Activated naive CD8-positive, alpha-beta T cell treated with anti-CD3 and anti-CD28 coated beads, Interleukin-2, amount 10 ng/mL, durations not matched to agents 7 days and 5 days (primary cell): ENCODE measurements at regions not wholly inside any gene's neighbourhood (a gene's known extent, or its start where the extent isn't known, plus 50 kb on each side); places are given as distances from the start of the nearest gene placed in this dataset.
A peak's percentile ranks its signal among the peaks of the same experiment; 100 is the strongest.
"Not testable (repeated sequence)": the region's sequence is repeated elsewhere in the genome, so short reads cannot be mapped to it uniquely, and the experiment has no call there.

ENCODE experiments used
- ATAC-seq: fragments of 150-1000 bp; cut with Tn5 transposase; one replicate; pipeline ENCODE4 v1.10.0; 2021; ENCODE audit warnings: low read depth, moderate library complexity
- POLR2A ChIA-PET: fragments of 350-600 bp; sonication (Branson Sonifier 250); formaldehyde crosslinking; loops from one replicate; lab custom pipeline; 2021; ENCODE audit warnings: antibody characterized with exemption; lab: Charles Lee
- DNase-seq: peaks from one replicate; pipeline ENCODE4 v3.0.0; 2021
- H3K27ac Mint-ChIP-seq: one replicate; pipeline ENCODE4 v1.8.0; 2022; ENCODE audit warnings: mild to moderate bottlenecking, mixed read lengths
- H3K27me3 Mint-ChIP-seq: one replicate; pipeline ENCODE4 v1.8.0; 2022; ENCODE audit warnings: mild to moderate bottlenecking, moderate library complexity, mixed read lengths
- H3K36me3 Mint-ChIP-seq: one replicate; pipeline ENCODE4 v1.8.0; 2021; ENCODE audit warnings: mild to moderate bottlenecking, mixed read lengths
- H3K4me1 Mint-ChIP-seq: one replicate; pipeline ENCODE4 v1.8.0; 2021; ENCODE audit warnings: mixed read lengths
- H3K4me3 Mint-ChIP-seq: one replicate; pipeline ENCODE4 v1.8.0; 2022; ENCODE audit warnings: mild to moderate bottlenecking, moderate library complexity, mixed read lengths
- H3K9me3 Mint-ChIP-seq: one replicate; pipeline ENCODE4 v1.8.0; 2021; ENCODE audit warnings: mixed read lengths

- ATAC-seq = not testable (repeated sequence)
Measured at GRCh38 chr15:44817797-44818196, 81.5 kb downstream of the TRIM69 start.

GRCh38 chr15:44819331-44819987, 83.1 kb downstream of the TRIM69 start:
- DNase-seq, H3K4me3 Mint-ChIP-seq, H3K9me3 Mint-ChIP-seq, H3K36me3 Mint-ChIP-seq, H3K27me3 Mint-ChIP-seq, H3K4me1 Mint-ChIP-seq, POLR2A ChIA-PET, H3K27ac Mint-ChIP-seq, ATAC-seq: not testable (repeated sequence)

More at GRCh38 chr15:44817797-44818196, 81.5 kb downstream of the TRIM69 start:
- H3K9me3 Mint-ChIP-seq, H3K27ac Mint-ChIP-seq, POLR2A ChIA-PET, H3K27me3 Mint-ChIP-seq, DNase-seq, H3K4me1 Mint-ChIP-seq, H3K4me3 Mint-ChIP-seq, H3K36me3 Mint-ChIP-seq: not testable (repeated sequence)

- ATAC-seq, H3K4me3 Mint-ChIP-seq, H3K27ac Mint-ChIP-seq, H3K9me3 Mint-ChIP-seq, H3K36me3 Mint-ChIP-seq, H3K4me1 Mint-ChIP-seq, H3K27me3 Mint-ChIP-seq, DNase-seq, POLR2A ChIA-PET: not testable (repeated sequence)
Measured at GRCh38 chr15:44820535-44820934, 84.2 kb downstream of the TRIM69 start.

- H3K36me3 Mint-ChIP-seq, DNase-seq, H3K9me3 Mint-ChIP-seq, POLR2A ChIA-PET, H3K4me1 Mint-ChIP-seq, H3K27me3 Mint-ChIP-seq, ATAC-seq, H3K4me3 Mint-ChIP-seq, H3K27ac Mint-ChIP-seq: not testable (repeated sequence)
Measured at GRCh38 chr15:44820967-44821366, 84.6 kb downstream of the TRIM69 start.

- H3K4me1 Mint-ChIP-seq, H3K4me3 Mint-ChIP-seq, DNase-seq, POLR2A ChIA-PET, H3K27me3 Mint-ChIP-seq, H3K36me3 Mint-ChIP-seq, H3K9me3 Mint-ChIP-seq, ATAC-seq, H3K27ac Mint-ChIP-seq: not testable (repeated sequence)
Measured at GRCh38 chr15:44824277-44825145, 88.2 kb downstream of the TRIM69 start.

- H3K36me3 Mint-ChIP-seq, POLR2A ChIA-PET: not testable (repeated sequence)
Measured at GRCh38 chr15:44826583-44826982, 90.3 kb downstream of the TRIM69 start.

GRCh38 chr15:44828229-44828914, 92.0 kb downstream of the TRIM69 start:
- POLR2A ChIA-PET, H3K27me3 Mint-ChIP-seq, DNase-seq, H3K27ac Mint-ChIP-seq, ATAC-seq, H3K4me3 Mint-ChIP-seq, H3K36me3 Mint-ChIP-seq, H3K9me3 Mint-ChIP-seq: not testable (repeated sequence)
- H3K4me1 Mint-ChIP-seq = peaks cover 11% of the 10 kb centered on the region

More at GRCh38 chr15:44826583-44826982, 90.3 kb downstream of the TRIM69 start:
- H3K4me3 Mint-ChIP-seq, DNase-seq, H3K4me1 Mint-ChIP-seq, ATAC-seq, H3K27ac Mint-ChIP-seq, H3K9me3 Mint-ChIP-seq, H3K27me3 Mint-ChIP-seq: not testable (repeated sequence)

- peaks cover 11% of the 10 kb centered on the region for H3K4me1 Mint-ChIP-seq
- H3K27ac Mint-ChIP-seq, H3K27me3 Mint-ChIP-seq, DNase-seq, ATAC-seq, H3K4me3 Mint-ChIP-seq, POLR2A ChIA-PET, H3K9me3 Mint-ChIP-seq, H3K36me3 Mint-ChIP-seq: not testable (repeated sequence)
Measured at GRCh38 chr15:44829150-44829549, 92.8 kb downstream of the TRIM69 start.

GRCh38 chr15:44830692-44831408, 94.5 kb downstream of the TRIM69 start:
- peak; percentile 22 for ATAC-seq
- H3K36me3 Mint-ChIP-seq, POLR2A ChIA-PET, H3K27me3 Mint-ChIP-seq, H3K9me3 Mint-ChIP-seq, DNase-seq: not testable (repeated sequence)
- Mint-ChIP-seq H3K4me1 (peaks cover 11% of the 10 kb centered on the region), H3K27ac (peak overlapping the region; percentile 71), H3K4me3 (peak overlapping the region; percentile 5)

- peaks cover 11% of the 10 kb centered on the region for H3K4me1 Mint-ChIP-seq
- ATAC-seq, H3K27ac Mint-ChIP-seq: not testable (repeated sequence)
Measured at GRCh38 chr15:44831409-44831741, 95.0 kb downstream of the TRIM69 start.

GRCh38 chr15:44832133-44832532, 95.8 kb downstream of the TRIM69 start:
- POLR2A ChIA-PET, H3K4me3 Mint-ChIP-seq, H3K27me3 Mint-ChIP-seq, H3K36me3 Mint-ChIP-seq, ATAC-seq, H3K9me3 Mint-ChIP-seq, DNase-seq: not testable (repeated sequence)
- Mint-ChIP-seq H3K27ac (peak overlapping the region; percentile 60), H3K4me1 (peaks cover 11% of the 10 kb centered on the region)

More at GRCh38 chr15:44831409-44831741, 95.0 kb downstream of the TRIM69 start:
- H3K4me3 Mint-ChIP-seq, H3K27me3 Mint-ChIP-seq, H3K9me3 Mint-ChIP-seq, POLR2A ChIA-PET, H3K36me3 Mint-ChIP-seq, DNase-seq: not testable (repeated sequence)

GRCh38 chr15:44833081-44833480, 96.8 kb downstream of the TRIM69 start:
- H3K9me3 Mint-ChIP-seq, ATAC-seq, H3K4me3 Mint-ChIP-seq, POLR2A ChIA-PET, H3K27ac Mint-ChIP-seq, H3K27me3 Mint-ChIP-seq, DNase-seq, H3K36me3 Mint-ChIP-seq: not testable (repeated sequence)
- H3K4me1 Mint-ChIP-seq = peaks cover 11% of the 10 kb centered on the region

GRCh38 chr15:44833761-44834160, 97.4 kb downstream of the TRIM69 start:
- H3K4me1 Mint-ChIP-seq = peaks cover 12% of the 10 kb centered on the region
- not testable (repeated sequence) for H3K27me3 Mint-ChIP-seq, H3K4me3 Mint-ChIP-seq

More at GRCh38 chr15:44833761-44834160, 97.4 kb downstream of the TRIM69 start:
- H3K27ac Mint-ChIP-seq, H3K9me3 Mint-ChIP-seq, ATAC-seq, POLR2A ChIA-PET, H3K36me3 Mint-ChIP-seq, DNase-seq: not testable (repeated sequence)
